Muscle layer of duodenum (tissue), 2 donors: ENCODE measurements at regions not wholly inside any gene's neighbourhood (a gene's known extent, or its start where the extent isn't known, plus 50 kb on each side); places are given as distances from the start of the nearest gene placed in this dataset.

Experiments
- H3K27ac ChIP-seq: one replicate; pipeline ENCODE4 v1.7.0; 2013; ENCODE audit warnings: mild to moderate bottlenecking, low read length
- H3K27me3 ChIP-seq: one replicate; pipeline ENCODE4 v1.7.0; 2013; ENCODE audit warnings: low read depth, mild to moderate bottlenecking, control low read depth, low read length
- H3K36me3 ChIP-seq, 2 donors: one replicate each; pipeline ENCODE4 v1.7.0; 2013; ENCODE audit warnings: low read length in 2 of 2, control low read depth in 1 of 2, mild to moderate bottlenecking in 1 of 2; ENCODE audit not compliant: insufficient read depth in 2 of 2, control insufficient read depth in 1 of 2
- H3K4me1 ChIP-seq, 2 donors: one replicate each; pipeline ENCODE4 v1.7.0; 2013; ENCODE audit warnings: low read length in 2 of 2, mild to moderate bottlenecking in 2 of 2, control low read depth in 1 of 2, moderate library complexity in 1 of 2; ENCODE audit not compliant: insufficient read depth in 2 of 2, control insufficient read depth in 1 of 2
- H3K4me3 ChIP-seq, 2 donors: one replicate each; pipeline ENCODE4 v1.7.0; 2013; ENCODE audit warnings: low read length in 2 of 2, low read depth in 1 of 2, mild to moderate bottlenecking in 1 of 2
- H3K9me3 ChIP-seq, 2 donors: one replicate each; pipeline ENCODE4 v1.7.0; 2013; ENCODE audit warnings: low read length in 2 of 2, control low read depth in 1 of 2, mild to moderate bottlenecking in 1 of 2; ENCODE audit not compliant: control insufficient read depth in 1 of 2
- donor health status: healthy.

- Histone ChIP-seq H3K4me1 (no peaks in the 10 kb centered on the region), H3K36me3 (no peaks in the 10 kb centered on the region), H3K27me3 (no peaks in the 10 kb centered on the region), H3K4me3 (no peak overlapping the region), H3K9me3 (no peaks in the 10 kb centered on the region), H3K27ac (no peak overlapping the region)
Measured at GRCh38 chr3:110063178-110063577, 725.8 kb upstream of the DPPA4 start.

GRCh38 chr3:110066206-110066605 lies 728.9 kb upstream of the DPPA4 start:
- H3K4me1 ChIP-seq, result peaks cover 0 to 5% of the 10 kb centered on the region in 2 donors
- no peak overlapping the region for H3K4me3 ChIP-seq
- H3K9me3 ChIP-seq, result no peaks in the 10 kb centered on the region
- H3K27me3 ChIP-seq, result no peaks in the 10 kb centered on the region
- no peaks in the 10 kb centered on the region for H3K36me3 ChIP-seq
- H3K27ac ChIP-seq, result no peak overlapping the region

DNA sequence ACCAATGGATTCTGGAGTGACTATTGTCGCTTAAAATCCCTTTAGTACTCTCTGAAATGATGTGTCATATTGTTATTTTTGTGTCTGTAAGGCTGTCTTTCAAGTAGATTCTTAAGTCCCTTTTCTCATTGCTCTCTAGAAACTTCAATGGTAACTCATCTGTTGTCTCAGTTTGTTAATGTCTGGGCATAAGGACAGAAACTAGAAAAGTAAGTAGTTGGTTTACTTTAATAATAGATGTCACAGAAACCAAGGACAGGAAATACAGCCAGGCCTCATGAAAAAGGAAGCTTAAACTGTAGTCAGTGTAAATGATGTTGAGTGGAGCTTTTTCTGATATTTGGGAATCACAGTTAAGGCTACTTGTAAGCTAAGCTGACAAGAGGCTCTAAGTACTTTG lies 730.2 kb upstream of the DPPA4 start:
- no peaks in the 10 kb centered on the region for H3K9me3 ChIP-seq
- no peaks in the 10 kb centered on the region for H3K27me3 ChIP-seq
- peaks cover 0 to 5% of the 10 kb centered on the region in 2 donors for H3K4me1 ChIP-seq
- H3K36me3 ChIP-seq, result no peaks in the 10 kb centered on the region
- H3K4me3 ChIP-seq, result no peak overlapping the region
- no peak overlapping the region for H3K27ac ChIP-seq

- Histone ChIP-seq H3K27me3 (no peaks in the 10 kb centered on the region), H3K36me3 (no peaks in the 10 kb centered on the region), H3K27ac (no peak overlapping the region), H3K4me3 (no peak overlapping the region), H3K4me1 (peaks cover 0 to 5% of the 10 kb centered on the region in 2 donors), H3K9me3 (no peaks in the 10 kb centered on the region)
Measured at GRCh38 chr3:110069761-110070160, 732.4 kb upstream of the DPPA4 start.

DNA sequence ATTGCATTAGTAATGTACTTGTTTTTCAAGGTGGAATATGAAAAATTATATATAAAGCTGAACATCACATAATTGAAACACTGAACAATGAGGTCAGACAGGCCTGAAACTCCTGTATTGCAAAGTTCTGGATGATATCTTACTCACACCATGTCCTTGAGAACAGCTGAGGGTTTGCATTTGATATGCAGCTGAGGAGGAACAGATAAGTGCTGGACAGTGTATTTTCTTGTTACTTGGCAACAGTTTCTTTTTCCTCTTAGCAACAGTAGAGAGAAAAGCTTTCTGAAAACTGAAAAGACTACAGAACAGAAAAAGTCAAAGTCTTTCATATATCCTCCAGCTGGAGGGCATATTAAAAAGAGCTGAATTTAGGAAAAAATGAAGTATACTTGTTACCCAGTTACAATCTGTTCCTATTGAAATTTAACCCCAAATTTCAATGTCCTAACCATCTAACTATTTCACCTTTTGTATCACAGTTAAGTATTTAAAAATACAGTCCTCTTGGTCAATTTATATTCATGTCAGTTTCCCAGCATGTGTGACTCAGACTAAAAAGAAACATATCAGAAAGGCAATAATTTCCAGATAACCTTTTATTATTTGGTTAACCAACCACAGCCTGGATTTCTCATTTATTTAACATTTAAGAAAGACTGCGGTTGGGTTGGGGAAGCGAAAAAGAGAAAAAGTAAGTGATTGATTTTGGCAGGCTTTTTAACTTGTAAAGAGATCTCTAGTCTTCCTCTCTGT lies 733.0 kb upstream of the DPPA4 start:
- Histone ChIP-seq H3K9me3 (no peaks in the 10 kb centered on the region), H3K4me3 (no peak overlapping the region), H3K4me1 (peaks cover 0 to 5% of the 10 kb centered on the region in 2 donors), H3K27ac (no peak overlapping the region), H3K27me3 (no peaks in the 10 kb centered on the region), H3K36me3 (no peaks in the 10 kb centered on the region)

GRCh38 chr3:110074095-110074494 lies 736.7 kb upstream of the DPPA4 start:
- H3K27me3 ChIP-seq, result no peaks in the 10 kb centered on the region
- H3K4me3 ChIP-seq, result no peak overlapping the region
- peaks cover 0 to 5% of the 10 kb centered on the region in 2 donors for H3K4me1 ChIP-seq
- H3K36me3 ChIP-seq, result no peaks in the 10 kb centered on the region
- H3K9me3 ChIP-seq, result no peaks in the 10 kb centered on the region
- no peak overlapping the region for H3K27ac ChIP-seq

DNA sequence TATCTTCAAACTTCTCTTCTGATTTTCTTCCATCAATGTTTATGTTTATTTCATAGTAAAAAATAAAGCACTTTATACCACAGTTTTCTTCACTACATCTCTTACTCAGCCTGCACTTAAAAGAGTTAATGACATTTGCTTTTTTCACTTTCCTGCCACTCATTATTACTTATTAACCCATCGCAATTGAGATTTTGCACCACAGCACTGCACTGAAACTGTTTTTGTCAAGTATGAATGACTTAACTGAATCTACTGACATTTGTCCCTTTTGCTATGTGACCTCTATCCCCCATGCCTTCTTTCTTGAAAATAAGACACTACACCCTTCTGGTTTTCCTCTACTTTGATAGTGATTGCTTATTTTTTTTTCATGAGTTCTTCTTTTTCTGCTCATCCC lies 739.7 kb upstream of the DPPA4 start:
- Histone ChIP-seq H3K4me1 (no peaks in the 10 kb centered on the region), H3K27me3 (no peaks in the 10 kb centered on the region), H3K4me3 (no peak overlapping the region), H3K36me3 (no peaks in the 10 kb centered on the region), H3K27ac (no peak overlapping the region), H3K9me3 (no peaks in the 10 kb centered on the region)

DNA sequence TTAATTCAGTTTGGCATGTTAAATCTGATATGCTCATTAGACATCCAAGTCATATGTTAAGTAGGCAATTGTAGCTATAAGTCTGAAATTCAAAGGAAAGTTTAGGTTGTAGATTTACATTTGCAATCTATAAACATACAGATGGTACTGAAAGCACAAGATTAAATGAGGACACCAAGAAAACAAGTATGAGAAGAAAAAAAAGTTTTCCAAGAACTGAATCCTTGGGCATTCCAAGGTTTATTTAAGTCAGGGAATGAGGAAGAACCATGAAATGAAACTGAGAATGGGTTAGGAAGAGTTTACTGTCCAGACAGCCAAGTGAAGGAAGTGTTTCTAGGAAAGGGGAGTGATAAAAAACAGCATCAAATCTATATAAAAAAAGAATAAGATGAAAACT lies 756.1 kb upstream of the DPPA4 start:
- Histone ChIP-seq H3K9me3 (no peaks in the 10 kb centered on the region), H3K27me3 (no peaks in the 10 kb centered on the region), H3K4me1 (peaks cover 0 to 13% of the 10 kb centered on the region in 2 donors), H3K4me3 (no peak overlapping the region), H3K36me3 (no peaks in the 10 kb centered on the region), H3K27ac (no peak overlapping the region)

DNA sequence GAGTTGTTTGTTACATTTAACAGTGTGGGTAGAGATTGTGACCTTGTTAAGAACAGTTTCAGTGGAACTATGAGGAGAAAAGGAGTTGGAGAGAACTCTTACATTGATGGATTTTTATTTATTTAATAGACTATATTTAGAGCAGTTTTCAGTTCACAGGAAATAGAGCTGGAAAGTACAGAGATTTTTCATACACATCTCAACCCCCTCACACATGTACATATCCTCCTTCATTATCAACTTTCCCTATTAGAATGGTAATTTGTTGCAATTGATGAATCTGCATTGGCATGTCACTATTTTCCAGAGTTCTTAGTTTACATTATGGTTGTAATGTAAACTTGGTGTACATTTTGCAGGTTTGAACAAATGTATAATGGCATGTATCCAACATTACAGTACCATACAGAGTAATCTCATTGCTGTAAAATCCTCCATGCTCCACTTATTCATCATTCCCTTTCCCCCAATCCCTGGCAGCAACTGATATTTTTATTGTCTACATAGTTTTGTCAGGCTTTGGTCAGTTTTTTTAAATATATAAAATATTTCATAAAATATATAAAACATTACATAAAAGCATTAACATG lies 756.6 kb upstream of the DPPA4 start:
- Histone ChIP-seq H3K4me3 (no peak overlapping the region), H3K36me3 (no peaks in the 10 kb centered on the region), H3K27ac (no peak overlapping the region), H3K27me3 (no peaks in the 10 kb centered on the region), H3K9me3 (no peaks in the 10 kb centered on the region), H3K4me1 (peaks cover 0 to 13% of the 10 kb centered on the region in 2 donors)

- Histone ChIP-seq H3K4me3 (no peak overlapping the region), H3K27ac (no peak overlapping the region), H3K4me1 (no peaks in the 10 kb centered on the region), H3K27me3 (no peaks in the 10 kb centered on the region), H3K9me3 (no peaks in the 10 kb centered on the region), H3K36me3 (no peaks in the 10 kb centered on the region)
Measured at GRCh38 chr3:110099711-110100110, 762.4 kb upstream of the DPPA4 start.

GRCh38 chr3:110101361-110101760 lies 764.0 kb upstream of the DPPA4 start:
- Histone ChIP-seq H3K27me3 (no peaks in the 10 kb centered on the region), H3K4me1 (no peaks in the 10 kb centered on the region), H3K27ac (no peak overlapping the region), H3K36me3 (no peaks in the 10 kb centered on the region), H3K9me3 (no peaks in the 10 kb centered on the region), H3K4me3 (no peak overlapping the region)

- Histone ChIP-seq H3K36me3 (no peaks in the 10 kb centered on the region), H3K4me3 (no peak overlapping the region), H3K27me3 (no peaks in the 10 kb centered on the region), H3K27ac (no peak overlapping the region), H3K4me1 (no peaks in the 10 kb centered on the region), H3K9me3 (no peaks in the 10 kb centered on the region)
Measured at GRCh38 chr3:110106805-110107204, 769.5 kb upstream of the DPPA4 start.
